DND-41 (cell line): ENCODE measurements at regions not wholly inside any gene's neighbourhood (a gene's known extent, or its start where the extent isn't known, plus 50 kb on each side); places are given as distances from the start of the nearest gene placed in this dataset.

ENCODE experiments used
- ATAC-seq: fragments of 200-7000 bp; cut with Tn5 transposase; 3 replicates; pipeline ENCODE4 v1.9.1; 2021; ENCODE audit warnings: low read depth; ENCODE audit not compliant: insufficient read depth
- DNase-seq: peaks from one replicate; pipeline ENCODE4 v3.0.0-alpha.2; 2020
- H2AFZ ChIP-seq: 2 replicates; pipeline ENCODE4 v1.6.0; 2012; ENCODE audit warnings: low read depth, low read length
- H3K27ac ChIP-seq: 2 replicates; pipeline ENCODE4 v1.5.1; 2012; ENCODE audit warnings: low read length, inconsistent platforms
- H3K27me3 ChIP-seq: fragments of 200-600 bp; sonication (generic); 2 replicates; pipeline ENCODE4 v1.6.0; 2012; ENCODE audit warnings: low read length, mild to moderate bottlenecking, inconsistent platforms; ENCODE audit not compliant: insufficient read depth, poor library complexity
- H3K36me3 ChIP-seq: 2 replicates; pipeline ENCODE4 v1.5.1; 2012; ENCODE audit warnings: low read length, inconsistent platforms; ENCODE audit not compliant: insufficient read depth
- H3K4me1 ChIP-seq: 2 replicates; pipeline ENCODE4 v1.5.1; 2012; ENCODE audit warnings: mild to moderate bottlenecking, low read length; ENCODE audit not compliant: insufficient read depth
- H3K4me2 ChIP-seq: 2 replicates; pipeline ENCODE4 v1.6.0; 2012; ENCODE audit warnings: mild to moderate bottlenecking, moderate library complexity, low read length, inconsistent platforms; ENCODE audit not compliant: insufficient read depth
- H3K4me3 ChIP-seq, 2 experiments: fragments of 200-600 bp in 1 of 2; shearing (Covaris generic) in 1 of 2; 2 replicates each; pipeline ENCODE4 v1.5.1; 2012 to 2016; ENCODE audit warnings: inconsistent platforms in 2 of 2, low read length in 2 of 2, mild to moderate bottlenecking in 2 of 2, low read depth in 1 of 2, moderate library complexity in 1 of 2
- H3K79me2 ChIP-seq: 2 replicates; pipeline ENCODE4 v1.6.0; 2012; ENCODE audit warnings: low read length, inconsistent platforms; ENCODE audit not compliant: insufficient read depth
- H3K9ac ChIP-seq: 2 replicates; pipeline ENCODE4 v1.6.0; 2012; ENCODE audit warnings: low read depth, mild to moderate bottlenecking, inconsistent platforms, low read length, moderate library complexity
- H3K9me3 ChIP-seq: 2 replicates; pipeline ENCODE4 v1.5.1; 2012; ENCODE audit warnings: low read length, moderate library complexity, mild to moderate bottlenecking, inconsistent platforms; ENCODE audit not compliant: insufficient read depth, severe bottlenecking
- H4K20me1 ChIP-seq: 2 replicates; pipeline ENCODE4 v1.6.0; 2012; ENCODE audit warnings: low read length; ENCODE audit not compliant: insufficient read depth
- EZH2 ChIP-seq: IDR thresholded peaks from 3 replicates; pipeline ENCODE4 v1.6.1; 2012; ENCODE audit warnings: borderline replicate concordance, low read depth, mild to moderate bottlenecking, moderate library complexity, low read length, inconsistent platforms; ENCODE audit not compliant: severe bottlenecking
- TF ChIP-seq, protein P1 (sequence below): IDR thresholded peaks from 2 replicates; pipeline ENCODE4 v1.5.1; 2012; ENCODE audit warnings: borderline replicate concordance, low read length, moderate library complexity, mild to moderate bottlenecking; ENCODE audit not compliant: poor library complexity, severe bottlenecking; ENCODE audit errors: extremely low read depth

DNA sequence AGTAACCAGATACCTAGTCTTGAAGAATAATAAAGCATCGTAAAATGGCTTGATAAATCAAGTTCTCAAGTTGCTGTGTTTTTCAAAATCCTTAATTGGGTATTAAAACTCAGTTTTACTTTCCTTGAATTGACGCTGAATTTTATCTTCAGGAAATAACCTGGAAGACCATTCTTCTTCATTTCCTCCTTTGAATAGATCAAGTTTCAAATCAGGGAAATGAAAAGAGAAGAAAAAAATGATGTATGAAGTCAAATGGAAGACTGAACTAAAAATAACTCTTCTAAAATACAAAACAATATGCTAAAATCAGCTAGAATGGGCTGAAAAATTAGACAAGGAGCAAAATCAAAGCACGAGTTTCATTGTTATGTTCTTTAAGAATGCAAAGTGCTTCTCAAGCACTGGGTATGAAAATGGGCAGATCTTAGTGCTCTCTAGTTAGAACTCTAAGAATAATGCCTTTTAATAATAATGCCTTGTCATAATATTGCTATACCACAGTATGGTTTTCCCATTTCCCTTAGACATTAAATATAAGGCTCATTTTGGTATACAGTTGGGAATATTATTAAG, 54.6 kb upstream of the CLEC14A start:
- H3K36me3 ChIP-seq, result no peaks in the 10 kb centered on the region
- H3K9ac ChIP-seq, result no peak overlapping the region
- H3K79me2 ChIP-seq, result no peaks in the 10 kb centered on the region
- DNase-seq (no peak), ATAC-seq (no peak)
- H4K20me1 ChIP-seq, result no peaks in the 10 kb centered on the region
- no peak overlapping the region for H3K4me3 ChIP-seq
- no peaks in the 10 kb centered on the region for H3K9me3 ChIP-seq
- H3K27me3 ChIP-seq, result no peaks in the 10 kb centered on the region
- H3K4me2 ChIP-seq, result no peak overlapping the region
- TF ChIP-seq, protein P1, sequence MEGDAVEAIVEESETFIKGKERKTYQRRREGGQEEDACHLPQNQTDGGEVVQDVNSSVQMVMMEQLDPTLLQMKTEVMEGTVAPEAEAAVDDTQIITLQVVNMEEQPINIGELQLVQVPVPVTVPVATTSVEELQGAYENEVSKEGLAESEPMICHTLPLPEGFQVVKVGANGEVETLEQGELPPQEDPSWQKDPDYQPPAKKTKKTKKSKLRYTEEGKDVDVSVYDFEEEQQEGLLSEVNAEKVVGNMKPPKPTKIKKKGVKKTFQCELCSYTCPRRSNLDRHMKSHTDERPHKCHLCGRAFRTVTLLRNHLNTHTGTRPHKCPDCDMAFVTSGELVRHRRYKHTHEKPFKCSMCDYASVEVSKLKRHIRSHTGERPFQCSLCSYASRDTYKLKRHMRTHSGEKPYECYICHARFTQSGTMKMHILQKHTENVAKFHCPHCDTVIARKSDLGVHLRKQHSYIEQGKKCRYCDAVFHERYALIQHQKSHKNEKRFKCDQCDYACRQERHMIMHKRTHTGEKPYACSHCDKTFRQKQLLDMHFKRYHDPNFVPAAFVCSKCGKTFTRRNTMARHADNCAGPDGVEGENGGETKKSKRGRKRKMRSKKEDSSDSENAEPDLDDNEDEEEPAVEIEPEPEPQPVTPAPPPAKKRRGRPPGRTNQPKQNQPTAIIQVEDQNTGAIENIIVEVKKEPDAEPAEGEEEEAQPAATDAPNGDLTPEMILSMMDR, result no peak
- TF ChIP-seq EZH2, result no peak
- no peaks in the 10 kb centered on the region for H3K4me1 ChIP-seq
- H3K27ac ChIP-seq, result no peak overlapping the region
- H2AFZ ChIP-seq, result no peak overlapping the region

DNA sequence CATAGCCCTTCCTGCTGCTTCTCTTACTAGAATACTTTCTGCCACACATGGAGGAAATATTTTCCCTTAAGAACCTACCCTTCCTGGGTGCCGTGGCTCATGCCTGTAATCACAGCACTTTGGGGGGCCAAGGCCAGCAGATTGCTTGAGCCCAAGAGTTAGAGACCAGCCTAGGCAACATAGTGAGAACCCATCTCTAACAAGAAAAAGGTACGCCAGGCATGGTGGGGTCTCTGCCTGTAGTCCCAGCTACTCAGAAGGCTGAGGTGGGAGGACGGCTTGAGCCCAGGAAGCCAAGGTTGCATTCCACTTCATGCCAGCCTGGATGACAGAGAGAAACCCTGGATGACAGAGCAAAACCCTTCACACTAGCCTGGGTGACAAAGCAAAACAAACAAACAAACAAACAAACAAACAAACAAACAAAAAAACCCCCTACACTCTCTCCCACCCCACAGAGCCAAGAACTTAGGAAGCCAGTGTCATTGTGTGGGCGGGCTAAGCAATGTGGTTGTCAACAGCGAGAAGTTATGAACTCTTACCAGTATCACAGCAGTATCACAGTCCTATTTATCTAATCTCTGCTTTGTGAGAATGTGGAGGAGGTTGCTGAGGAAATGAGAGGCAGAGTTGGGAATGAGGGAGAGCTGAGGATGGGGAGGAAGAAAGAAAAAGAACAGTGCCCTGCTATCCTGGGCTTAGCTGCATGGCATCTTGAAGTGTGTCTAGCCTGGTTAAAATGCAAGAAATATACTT, 53.8 kb upstream of the CLEC14A start:
- Histone ChIP-seq H3K36me3 (no peaks in the 10 kb centered on the region), H4K20me1 (no peaks in the 10 kb centered on the region), H3K9me3 (no peaks in the 10 kb centered on the region), H2AFZ (no peak overlapping the region), H3K4me2 (no peak overlapping the region), H3K4me1 (no peaks in the 10 kb centered on the region), H3K9ac (no peak overlapping the region), H3K4me3 (no peak overlapping the region), H3K27me3 (no peaks in the 10 kb centered on the region), H3K27ac (no peak overlapping the region), H3K79me2 (no peaks in the 10 kb centered on the region)
- TF ChIP-seq, protein P1, result no peak
- TF ChIP-seq EZH2, result no peak
- ATAC-seq (no peak), DNase-seq (no peak)
